Caco-2 (cell line): ENCODE measurements at regions not wholly inside any gene's neighbourhood (a gene's known extent, or its start where the extent isn't known, plus 50 kb on each side); places are given as distances from the start of the nearest gene placed in this dataset.

ENCODE experiments used
- BruUV-seq: library from RNA; stranded (reverse); fragments of 400-500 nt; replicated peaks from 2 replicates; lab custom pipeline; 2021; lab: Mats Ljungman, UMichigan
- CTCF ChIA-PET: fragments of 300-600 bp; sonication (Branson Sonifier 250); formaldehyde crosslinking; loops from one replicate; lab custom pipeline; 2022; ENCODE audit warnings: antibody characterized with exemption; lab: Charles Lee
- POLR2A ChIA-PET: fragments of 300-600 bp; sonication (Branson Sonifier 250); formaldehyde crosslinking; loops from one replicate; lab custom pipeline; 2022; ENCODE audit warnings: antibody characterized with exemption; lab: Charles Lee
- DNase-seq, 2 experiments: peaks; one replicate each; pipeline versions ENCODE4 v3.0.0 to v3.0.0-alpha.2; 2020 to 2022
- H3K27me3 ChIP-seq: replicated peaks from 2 replicates; pipeline ENCODE4 v1.6.0; 2011; ENCODE audit warnings: low read length; ENCODE audit not compliant: control insufficient read depth, insufficient read depth
- H3K36me3 ChIP-seq: 2 replicates; pipeline ENCODE4 v1.5.1; 2011; ENCODE audit warnings: low read length; ENCODE audit not compliant: control insufficient read depth, insufficient read depth
- H3K4me1 ChIP-seq: fragments of 250-450 bp; sonication (Bioruptor Pico); 2 replicates; pipeline ENCODE4 v1.5.1; 2020; ENCODE audit warnings: mild to moderate bottlenecking
- H3K4me3 ChIP-seq: 2 replicates; pipeline ENCODE4 v1.5.1; 2011; ENCODE audit warnings: low read depth, mild to moderate bottlenecking, control low read depth, low read length
- H3K9me3 ChIP-seq: fragments of 250-450 bp; sonication (Bioruptor Pico); 2 replicates; pipeline ENCODE4 v1.5.1; 2020; ENCODE audit warnings: mild to moderate bottlenecking, moderate library complexity
- H3K27ac Mint-ChIP-seq: one replicate; pipeline ENCODE4 v1.8.0; 2022; ENCODE audit warnings: mixed read lengths; ENCODE audit not compliant: unreplicated experiment
- H3K27me3 Mint-ChIP-seq: one replicate; pipeline ENCODE4 v1.8.0; 2022; ENCODE audit warnings: mixed read lengths; ENCODE audit not compliant: insufficient read depth, unreplicated experiment
- H3K36me3 Mint-ChIP-seq: one replicate; pipeline ENCODE4 v1.8.0; 2022; ENCODE audit warnings: mild to moderate bottlenecking, mixed read lengths; ENCODE audit not compliant: insufficient read depth, unreplicated experiment
- H3K4me1 Mint-ChIP-seq: one replicate; pipeline ENCODE4 v1.8.0; 2022; ENCODE audit warnings: low read depth, mixed read lengths; ENCODE audit not compliant: unreplicated experiment
- H3K4me3 Mint-ChIP-seq: one replicate; pipeline ENCODE4 v1.8.0; 2022; ENCODE audit warnings: mild to moderate bottlenecking, moderate library complexity, mixed read lengths; ENCODE audit not compliant: unreplicated experiment
- H3K9me3 Mint-ChIP-seq: one replicate; pipeline ENCODE4 v1.8.0; 2022; ENCODE audit warnings: mixed read lengths; ENCODE audit not compliant: unreplicated experiment
- intact Hi-C: fragments of 100-400 bp; cut with micrococcal nuclease; formaldehyde crosslinking; loops from one replicate; pipeline ENCODE4 v1.10.0; 2022; ENCODE audit not compliant: unreplicated experiment
- TF ChIP-seq, protein P1 (sequence below), 2 experiments: fragments of 200-600 bp in 1 of 2; IDR thresholded peaks; 1 replicate in 1 of 2; 2 replicates in 1 of 2; pipeline versions ENCODE4 v1.5.1 to v1.8.0; 2011 to 2022; ENCODE audit warnings: antibody characterized with exemption in 1 of 2, control low read depth in 1 of 2, inconsistent platforms in 1 of 2, low read depth in 1 of 2, low read length in 1 of 2, mild to moderate bottlenecking in 1 of 2, moderate library complexity in 1 of 2; ENCODE audit not compliant: insufficient read depth in 1 of 2, severe bottlenecking in 1 of 2, unreplicated experiment in 1 of 2

DNA sequence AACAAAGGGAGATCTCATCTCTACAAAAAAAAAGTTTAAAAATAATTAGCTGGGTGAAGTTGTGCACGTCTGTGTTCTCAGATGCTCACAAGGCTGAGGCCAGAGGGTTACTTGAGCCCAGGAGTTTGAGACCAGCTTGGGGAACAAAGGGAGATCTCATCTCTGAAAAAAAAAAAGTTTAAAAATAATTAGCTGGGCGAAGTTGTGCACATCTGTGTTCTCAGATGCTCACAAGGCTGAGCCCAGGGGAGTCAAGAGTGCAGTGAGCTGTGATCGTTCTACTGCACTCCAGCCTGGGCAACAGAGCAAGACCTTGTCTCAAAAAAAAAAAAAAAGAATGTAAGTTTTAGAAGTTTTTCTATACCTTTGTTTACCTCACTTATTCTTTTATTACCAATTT is 127.3 kb downstream of the FGF9 start:
- CTCF ChIA-PET = no interaction called here
- POLR2A ChIA-PET = no interaction called here
- no peak overlapping the region for H3K4me3 Mint-ChIP-seq
- H3K27me3 Mint-ChIP-seq = no peaks in the 10 kb centered on the region
- H3K4me1 ChIP-seq = no peaks in the 10 kb centered on the region
- H3K36me3 ChIP-seq = no peaks in the 10 kb centered on the region
- TF ChIP-seq, protein P1, sequence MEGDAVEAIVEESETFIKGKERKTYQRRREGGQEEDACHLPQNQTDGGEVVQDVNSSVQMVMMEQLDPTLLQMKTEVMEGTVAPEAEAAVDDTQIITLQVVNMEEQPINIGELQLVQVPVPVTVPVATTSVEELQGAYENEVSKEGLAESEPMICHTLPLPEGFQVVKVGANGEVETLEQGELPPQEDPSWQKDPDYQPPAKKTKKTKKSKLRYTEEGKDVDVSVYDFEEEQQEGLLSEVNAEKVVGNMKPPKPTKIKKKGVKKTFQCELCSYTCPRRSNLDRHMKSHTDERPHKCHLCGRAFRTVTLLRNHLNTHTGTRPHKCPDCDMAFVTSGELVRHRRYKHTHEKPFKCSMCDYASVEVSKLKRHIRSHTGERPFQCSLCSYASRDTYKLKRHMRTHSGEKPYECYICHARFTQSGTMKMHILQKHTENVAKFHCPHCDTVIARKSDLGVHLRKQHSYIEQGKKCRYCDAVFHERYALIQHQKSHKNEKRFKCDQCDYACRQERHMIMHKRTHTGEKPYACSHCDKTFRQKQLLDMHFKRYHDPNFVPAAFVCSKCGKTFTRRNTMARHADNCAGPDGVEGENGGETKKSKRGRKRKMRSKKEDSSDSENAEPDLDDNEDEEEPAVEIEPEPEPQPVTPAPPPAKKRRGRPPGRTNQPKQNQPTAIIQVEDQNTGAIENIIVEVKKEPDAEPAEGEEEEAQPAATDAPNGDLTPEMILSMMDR (IDR thresholded peaks at IDR 0.05; ENCODE audit: insufficient read depth in 1 of 2, low read depth in 1 of 2, low read length in 1 of 2, severe bottlenecking in 1 of 2, unreplicated experiment in 1 of 2) = no peak
- H3K9me3 ChIP-seq = no peaks in the 10 kb centered on the region
- peaks cover 9% of the 10 kb centered on the region for H3K4me1 Mint-ChIP-seq
- H3K27ac Mint-ChIP-seq = no peak overlapping the region
- intact Hi-C loops = no loop called here
- no peaks in the 10 kb centered on the region for H3K36me3 Mint-ChIP-seq
- H3K27me3 ChIP-seq = no peaks in the 10 kb centered on the region
- no peak overlapping the region for H3K4me3 ChIP-seq
- no peaks in the 10 kb centered on the region for H3K9me3 Mint-ChIP-seq
- no TSS peak for BruUV-seq
- no peak for DNase-seq

DNA sequence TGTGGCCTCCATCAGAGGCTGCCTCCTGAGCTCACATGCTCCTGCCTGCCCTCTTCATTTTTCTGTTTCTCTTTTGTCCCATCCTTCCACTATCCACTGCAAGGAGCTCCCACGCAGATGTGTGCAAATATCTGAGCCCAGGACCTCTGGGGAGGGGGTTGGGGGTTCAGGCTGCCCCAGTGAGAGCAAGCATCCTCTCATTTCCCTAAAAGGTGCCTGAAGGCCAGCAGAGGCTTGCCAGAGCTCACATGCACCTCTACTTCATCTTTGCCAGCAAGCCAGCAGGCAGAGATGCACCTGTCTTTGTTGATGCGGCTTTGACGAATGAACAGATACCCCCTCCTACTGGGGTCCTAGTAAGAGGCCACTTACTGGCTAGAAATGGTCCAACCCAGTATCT is 128.8 kb downstream of the FGF9 start:
- no peaks in the 10 kb centered on the region for H3K9me3 ChIP-seq
- ChIA-PET CTCF (no interaction called here), POLR2A (no interaction called here)
- H3K36me3 ChIP-seq = no peaks in the 10 kb centered on the region
- no peak for DNase-seq
- no TSS peak for BruUV-seq
- TF ChIP-seq, protein P1 (IDR thresholded peaks at IDR 0.05; ENCODE audit: insufficient read depth in 1 of 2, low read depth in 1 of 2, low read length in 1 of 2, severe bottlenecking in 1 of 2, unreplicated experiment in 1 of 2) = no peak
- intact Hi-C loops = no loop called here
- no peak overlapping the region for H3K4me3 ChIP-seq
- no peaks in the 10 kb centered on the region for H3K36me3 Mint-ChIP-seq
- H3K27me3 Mint-ChIP-seq = no peaks in the 10 kb centered on the region
- peaks cover 9% of the 10 kb centered on the region for H3K4me1 Mint-ChIP-seq
- H3K9me3 Mint-ChIP-seq = no peaks in the 10 kb centered on the region
- H3K4me3 Mint-ChIP-seq = no peak overlapping the region
- no peaks in the 10 kb centered on the region for H3K27me3 ChIP-seq
- H3K4me1 ChIP-seq = no peaks in the 10 kb centered on the region
- no peak overlapping the region for H3K27ac Mint-ChIP-seq

DNA sequence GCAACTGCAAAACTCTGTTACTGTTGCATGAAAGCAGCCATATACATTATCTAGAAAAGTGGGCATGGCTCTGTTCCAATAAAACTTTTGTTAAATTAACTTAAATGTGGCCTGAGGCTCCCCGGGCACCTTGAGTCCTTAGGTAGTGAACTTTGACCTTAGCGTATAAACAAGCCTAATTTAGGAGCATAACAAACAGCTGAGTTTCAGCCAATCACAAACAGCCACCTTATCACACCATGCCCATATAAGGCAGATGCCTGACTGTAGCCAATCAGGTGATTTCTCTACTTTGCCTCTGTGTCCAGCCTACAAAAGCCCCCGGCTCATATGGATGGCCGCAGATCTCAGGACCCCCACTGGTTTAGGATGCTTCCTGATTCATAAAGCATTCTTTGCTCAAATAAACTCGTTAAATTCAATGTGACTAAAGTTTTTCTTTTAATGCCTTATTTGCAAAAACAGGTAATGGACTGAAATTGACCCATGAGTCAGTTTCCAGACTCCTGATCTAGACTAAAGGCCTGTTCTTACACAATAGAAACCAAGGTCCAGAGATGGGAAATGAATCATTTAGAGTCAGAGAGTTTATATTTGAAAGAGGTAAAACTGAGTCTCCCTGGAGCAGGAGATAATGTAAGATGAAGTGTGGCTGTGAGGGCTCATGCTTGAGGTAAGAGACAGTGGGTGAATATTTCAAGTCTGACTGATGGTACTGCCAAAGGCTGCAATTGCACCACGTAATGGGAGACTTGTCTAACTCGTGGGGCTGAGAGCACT is 130.2 kb downstream of the FGF9 start:
- H3K27me3 Mint-ChIP-seq = no peaks in the 10 kb centered on the region
- peaks cover 9% of the 10 kb centered on the region for H3K4me1 Mint-ChIP-seq
- no peaks in the 10 kb centered on the region for H3K4me1 ChIP-seq
- H3K4me3 ChIP-seq = no peak overlapping the region
- intact Hi-C loops = no loop called here
- POLR2A ChIA-PET = no interaction called here
- H3K36me3 ChIP-seq = no peaks in the 10 kb centered on the region
- TF ChIP-seq, protein P1 (IDR thresholded peaks at IDR 0.05; ENCODE audit: insufficient read depth in 1 of 2, low read depth in 1 of 2, low read length in 1 of 2, severe bottlenecking in 1 of 2, unreplicated experiment in 1 of 2) = no peak
- DNase-seq = no peak
- no peak overlapping the region for H3K4me3 Mint-ChIP-seq
- H3K36me3 Mint-ChIP-seq = no peaks in the 10 kb centered on the region
- no peaks in the 10 kb centered on the region for H3K27me3 ChIP-seq
- BruUV-seq = no TSS peak
- CTCF ChIA-PET = no interaction called here
- H3K9me3 ChIP-seq = no peaks in the 10 kb centered on the region
- no peak overlapping the region for H3K27ac Mint-ChIP-seq
- H3K9me3 Mint-ChIP-seq = no peaks in the 10 kb centered on the region
